Gastrocnemius medialis (tissue), 4 donors: ENCODE measurements at regions not wholly inside any gene's neighbourhood (a gene's known extent, or its start where the extent isn't known, plus 50 kb on each side); places are given as distances from the start of the nearest gene placed in this dataset.
A peak's percentile ranks its signal among the peaks of the same experiment; 100 is the strongest.

Experiments
- ATAC-seq, 2 donors: fragments of 150-250 bp; one replicate each; pipeline ENCODE4 v1.9.1; 2016
- DNase-seq, 2 donors: peaks; one replicate each; pipeline ENCODE4 v3.0.0-alpha.2; 2019
- H3K27ac ChIP-seq, 4 donors: fragments of 200-600 bp; sonication (generic); 1 replicate in 1 of 4; 2 replicates in 3 of 4; pipeline ENCODE4 v1.5.1; 2016 to 2018; ENCODE audit warnings: mild to moderate bottlenecking in 2 of 4, moderate library complexity in 1 of 4
- H3K27me3 ChIP-seq, 3 donors: fragments of 200-600 bp; sonication (generic) in 2 of 3; 1 replicate in 1 of 3; 2 replicates in 2 of 3; pipeline versions ENCODE4 v1.5.1 to v1.6.0; 2016 to 2019; ENCODE audit warnings: mild to moderate bottlenecking in 1 of 3, moderate library complexity in 1 of 3
- H3K36me3 ChIP-seq, 2 donors: fragments of 200-600 bp; sonication (generic) in 1 of 2; one replicate each; pipeline ENCODE4 v1.5.1; 2017 to 2018
- H3K4me1 ChIP-seq, 2 donors: fragments of 200-600 bp; sonication (generic) in 1 of 2; one replicate each; pipeline ENCODE4 v1.5.1; 2016 to 2017; ENCODE audit warnings: mild to moderate bottlenecking in 2 of 2
- H3K4me3 ChIP-seq, 4 donors: fragments of 200-600 bp; sonication (generic) in 3 of 4; 1 replicate in 1 of 4; 2 replicates in 3 of 4; pipeline ENCODE4 v1.5.1; 2016 to 2019; ENCODE audit warnings: mild to moderate bottlenecking in 2 of 4
- H3K9me3 ChIP-seq, 3 donors: fragments of 200-600 bp; sonication (generic) in 2 of 3; 1 replicate in 1 of 3; 2 replicates in 2 of 3; pipeline ENCODE4 v1.5.1; 2016 to 2019
- POLR2A ChIP-seq, 2 donors: fragments of 450-650 bp; IDR thresholded peaks; one replicate each; pipeline ENCODE4 v1.6.1; 2017; ENCODE audit warnings: antibody characterized with exemption in 2 of 2, mild to moderate bottlenecking in 2 of 2, moderate library complexity in 2 of 2
- in situ Hi-C, 4 donors: fragments of 200-750 bp; cut with MboI; loops; one replicate each; pipeline versions ENCODE4 v1.15.0 to v1.8.0; 2017; ENCODE audit warnings: low sequenced_read_pairs in 4 of 4
- intact Hi-C: fragments of 100-400 bp; cut with DNase I; formaldehyde crosslinking; loops from one replicate; pipeline ENCODE4 v1.15.1; 2023; ENCODE audit warnings: low total_unique reads
- TF ChIP-seq, protein P1 (sequence below), 5 experiments: fragments of 450-650 bp in 3 of 5; fragments of 200-600 bp in 2 of 5; sonication (generic) in 2 of 5; IDR thresholded peaks in 4 of 5; conservative IDR thresholded peaks in 1 of 5; 1 replicate in 4 of 5; 2 replicates in 1 of 5; pipeline ENCODE4 v1.5.1; 2016 to 2019; ENCODE audit warnings: antibody characterized with exemption in 5 of 5, mild to moderate bottlenecking in 3 of 5, moderate library complexity in 3 of 5

DNA sequence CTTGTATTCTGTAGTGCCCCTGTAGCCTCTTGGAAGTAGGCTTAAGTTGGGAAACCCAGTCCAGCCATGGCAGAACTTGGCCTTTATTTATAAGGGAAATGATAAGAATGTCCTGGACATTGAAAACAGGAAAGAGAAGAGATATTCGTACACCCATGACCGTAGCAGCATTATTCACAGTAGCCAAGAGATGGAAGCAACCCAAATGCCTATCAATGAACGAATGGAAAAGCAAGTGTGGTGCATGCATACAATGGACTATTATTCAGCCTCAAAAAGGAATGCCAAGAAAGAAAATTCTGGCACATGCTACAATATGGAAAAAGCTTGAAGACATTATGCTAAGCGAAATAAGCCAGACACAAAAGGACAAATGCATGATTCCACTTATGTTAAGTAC, 315.3 kb downstream of the CXCL12 start:
- ATAC-seq (no peak), DNase-seq (no peak)
- H3K4me3 ChIP-seq, result no peak overlapping the region
- TF ChIP-seq, protein P1, sequence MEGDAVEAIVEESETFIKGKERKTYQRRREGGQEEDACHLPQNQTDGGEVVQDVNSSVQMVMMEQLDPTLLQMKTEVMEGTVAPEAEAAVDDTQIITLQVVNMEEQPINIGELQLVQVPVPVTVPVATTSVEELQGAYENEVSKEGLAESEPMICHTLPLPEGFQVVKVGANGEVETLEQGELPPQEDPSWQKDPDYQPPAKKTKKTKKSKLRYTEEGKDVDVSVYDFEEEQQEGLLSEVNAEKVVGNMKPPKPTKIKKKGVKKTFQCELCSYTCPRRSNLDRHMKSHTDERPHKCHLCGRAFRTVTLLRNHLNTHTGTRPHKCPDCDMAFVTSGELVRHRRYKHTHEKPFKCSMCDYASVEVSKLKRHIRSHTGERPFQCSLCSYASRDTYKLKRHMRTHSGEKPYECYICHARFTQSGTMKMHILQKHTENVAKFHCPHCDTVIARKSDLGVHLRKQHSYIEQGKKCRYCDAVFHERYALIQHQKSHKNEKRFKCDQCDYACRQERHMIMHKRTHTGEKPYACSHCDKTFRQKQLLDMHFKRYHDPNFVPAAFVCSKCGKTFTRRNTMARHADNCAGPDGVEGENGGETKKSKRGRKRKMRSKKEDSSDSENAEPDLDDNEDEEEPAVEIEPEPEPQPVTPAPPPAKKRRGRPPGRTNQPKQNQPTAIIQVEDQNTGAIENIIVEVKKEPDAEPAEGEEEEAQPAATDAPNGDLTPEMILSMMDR (IDR thresholded peaks at IDR 0.05 in 4 of 5, conservative IDR thresholded peaks at IDR 0.05 in 1 of 5), result no peak
- no peak for TF ChIP-seq POLR2A (IDR thresholded peaks at IDR 0.05)
- no peaks in the 10 kb centered on the region for H3K27me3 ChIP-seq
- H3K36me3 ChIP-seq, result no peaks in the 10 kb centered on the region
- no peaks in the 10 kb centered on the region for H3K4me1 ChIP-seq
- in situ Hi-C loops, result loop anchor here in 1 of 4 donors (25.0 kb wide), 1 partner anchor 382 kb away; no protein-coding TSS in a partner anchor
- intact Hi-C loops, result no loop called here
- H3K9me3 ChIP-seq, result no peaks in the 10 kb centered on the region
- no peak overlapping the region for H3K27ac ChIP-seq

GRCh38 chr10:44068716-44069482, 316.0 kb downstream of the CXCL12 start:
- DNase-seq, result peak in 1 of 2 donors; percentile 26
- in situ Hi-C loops (loop anchor here in 1 of 4 donors (25.0 kb wide), 1 partner anchor 382 kb away; no protein-coding TSS in a partner anchor), intact Hi-C loops (no loop called here)
- no peaks in the 10 kb centered on the region for H3K27me3 ChIP-seq
- peak in 1 of 2 donors; percentile 49 for ATAC-seq
- H3K36me3 ChIP-seq, result no peaks in the 10 kb centered on the region
- TF ChIP-seq, protein P1 (IDR thresholded peaks at IDR 0.05 in 4 of 5, conservative IDR thresholded peaks at IDR 0.05 in 1 of 5), result no peak
- TF ChIP-seq POLR2A (IDR thresholded peaks at IDR 0.05), result no peak
- H3K9me3 ChIP-seq, result no peaks in the 10 kb centered on the region
- no peak overlapping the region for H3K4me3 ChIP-seq
- H3K27ac ChIP-seq, result no peak overlapping the region
- no peaks in the 10 kb centered on the region for H3K4me1 ChIP-seq

DNA sequence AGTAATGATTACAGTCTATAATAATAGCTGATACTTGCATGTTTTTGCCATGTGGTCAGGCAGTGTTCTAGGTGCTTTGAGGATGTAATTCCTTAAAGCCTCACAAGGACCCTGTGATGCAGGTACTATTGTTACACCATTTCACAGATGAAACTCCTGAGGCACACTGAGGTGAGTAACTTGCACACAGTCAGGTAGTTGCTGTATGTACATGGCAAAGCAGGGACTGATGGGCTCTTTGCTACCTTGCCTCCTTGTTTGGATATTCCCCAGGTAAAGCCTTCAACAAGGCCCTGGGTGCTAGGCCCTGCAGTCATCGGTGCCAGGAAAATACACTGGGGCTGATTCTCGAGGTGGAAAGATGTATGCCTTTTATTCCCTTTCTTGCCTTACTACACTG, 317.5 kb downstream of the CXCL12 start:
- in situ Hi-C loops (loop anchor here in 1 of 4 donors (25.0 kb wide), 1 partner anchor 380 kb away; no protein-coding TSS in a partner anchor), intact Hi-C loops (no loop called here)

GRCh38 chr10:44066527-44067255, 318.2 kb downstream of the CXCL12 start:
- intact Hi-C loops (no loop called here), in situ Hi-C loops (loop anchor here in 1 of 4 donors (25.0 kb wide), 1 partner anchor 379 kb away; no protein-coding TSS in a partner anchor)
- TF ChIP-seq, protein P1 (IDR thresholded peaks at IDR 0.05 in 4 of 5, conservative IDR thresholded peaks at IDR 0.05 in 1 of 5), result no peak
- TF ChIP-seq POLR2A (IDR thresholded peaks at IDR 0.05), result no peak
- Histone ChIP-seq H3K36me3 (no peaks in the 10 kb centered on the region), H3K27me3 (no peaks in the 10 kb centered on the region), H3K4me1 (no peaks in the 10 kb centered on the region), H3K9me3 (no peaks in the 10 kb centered on the region), H3K27ac (no peak overlapping the region), H3K4me3 (no peak overlapping the region)
- DNase-seq, result no peak
- no peak for ATAC-seq

More for the DNA sequence above, 317.5 kb downstream of the CXCL12 start:
- H3K36me3 ChIP-seq, result no peaks in the 10 kb centered on the region
- DNase-seq (no peak), ATAC-seq (no peak)
- TF ChIP-seq POLR2A (IDR thresholded peaks at IDR 0.05), result no peak
- TF ChIP-seq, protein P1 (IDR thresholded peaks at IDR 0.05 in 4 of 5, conservative IDR thresholded peaks at IDR 0.05 in 1 of 5), result no peak
- H3K4me1 ChIP-seq, result no peaks in the 10 kb centered on the region
- H3K4me3 ChIP-seq, result no peak overlapping the region
- no peak overlapping the region for H3K27ac ChIP-seq
- H3K9me3 ChIP-seq, result no peaks in the 10 kb centered on the region
- no peaks in the 10 kb centered on the region for H3K27me3 ChIP-seq
